Thymus (tissue), 11 donors: ENCODE measurements at regions not wholly inside any gene's neighbourhood (a gene's known extent, or its start where the extent isn't known, plus 50 kb on each side); places are given as distances from the start of the nearest gene placed in this dataset.
"Not testable (repeated sequence)": the region's sequence is repeated elsewhere in the genome, so short reads cannot be mapped to it uniquely, and the experiment has no call there.

Source experiments
- DNase-seq, 9 donors: peaks; one replicate each; pipeline ENCODE4 v3.0.0-alpha.2; 2013; ENCODE audit warnings: low spot score in 9 of 9, low read depth in 6 of 9, missing footprints in 1 of 9
- H3K27ac ChIP-seq, 2 donors: one replicate each; pipeline ENCODE4 v1.5.1; 2013; ENCODE audit warnings: control low read depth in 1 of 2, low read depth in 1 of 2, low read length in 1 of 2, mild to moderate bottlenecking in 1 of 2, moderate library complexity in 1 of 2
- H3K27me3 ChIP-seq, 2 donors: one replicate each; pipeline ENCODE4 v1.5.1; 2013; ENCODE audit warnings: low read length in 1 of 2; ENCODE audit not compliant: control insufficient read depth in 2 of 2, insufficient read depth in 1 of 2
- H3K36me3 ChIP-seq, 2 donors: one replicate each; pipeline ENCODE4 v1.5.1; 2013; ENCODE audit warnings: low read length in 1 of 2, mild to moderate bottlenecking in 1 of 2, moderate library complexity in 1 of 2; ENCODE audit not compliant: control insufficient read depth in 2 of 2, insufficient read depth in 2 of 2
- H3K4me1 ChIP-seq, 2 donors: one replicate each; pipeline ENCODE4 v1.5.1; 2013; ENCODE audit warnings: low read length in 2 of 2; ENCODE audit not compliant: control insufficient read depth in 2 of 2, insufficient read depth in 2 of 2
- H3K4me3 ChIP-seq, 2 donors: one replicate each; pipeline ENCODE4 v1.5.1; 2013; ENCODE audit warnings: low read length in 2 of 2, control low read depth in 1 of 2, mild to moderate bottlenecking in 1 of 2
- H3K9me3 ChIP-seq, 2 donors: one replicate each; pipeline ENCODE4 v1.5.1; 2013; ENCODE audit warnings: low read length in 1 of 2, mild to moderate bottlenecking in 1 of 2; ENCODE audit not compliant: control insufficient read depth in 2 of 2, insufficient read depth in 1 of 2
- WGBS: extraction: QIAGEN DNeasy Blood & Tissue Kit; methylation state at CpG from one replicate; pipeline ENCODE4 v1.1.7; 2013; 5-methylcytosine and 5-hydroxymethylcytosine counted together
- donor health status: healthy.

DNA sequence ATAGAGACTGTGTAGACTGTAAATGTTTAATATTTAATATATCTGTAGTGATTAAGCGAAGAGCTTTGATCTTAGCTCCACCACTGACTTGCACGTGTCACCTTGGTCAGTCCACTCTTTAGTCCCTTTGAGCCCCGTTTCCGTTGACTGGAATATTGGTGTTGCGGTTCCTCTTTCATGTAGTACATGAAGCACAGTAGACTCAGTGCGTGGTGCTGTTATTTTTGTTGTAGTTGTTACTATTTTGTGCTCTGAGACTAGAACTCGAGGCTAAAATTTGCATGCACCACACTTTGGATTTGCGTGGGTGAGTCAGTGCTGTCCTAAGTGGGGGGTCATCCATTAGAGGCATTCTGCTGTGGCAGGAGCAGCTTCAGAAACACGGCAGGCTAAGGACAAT lies 291.4 kb downstream of the QKI start:
- H3K4me3 ChIP-seq = no peak overlapping the region
- H3K27me3 ChIP-seq = no peaks in the 10 kb centered on the region
- 94% methylated on average over 9 of the region's 9 CpGs for WGBS
- no peaks in the 10 kb centered on the region for H3K36me3 ChIP-seq
- DNase-seq = no peak
- H3K27ac ChIP-seq = no peak overlapping the region
- H3K4me1 ChIP-seq = peaks cover 0 to 4% of the 10 kb centered on the region in 2 donors
- H3K9me3 ChIP-seq = no peaks in the 10 kb centered on the region

DNA sequence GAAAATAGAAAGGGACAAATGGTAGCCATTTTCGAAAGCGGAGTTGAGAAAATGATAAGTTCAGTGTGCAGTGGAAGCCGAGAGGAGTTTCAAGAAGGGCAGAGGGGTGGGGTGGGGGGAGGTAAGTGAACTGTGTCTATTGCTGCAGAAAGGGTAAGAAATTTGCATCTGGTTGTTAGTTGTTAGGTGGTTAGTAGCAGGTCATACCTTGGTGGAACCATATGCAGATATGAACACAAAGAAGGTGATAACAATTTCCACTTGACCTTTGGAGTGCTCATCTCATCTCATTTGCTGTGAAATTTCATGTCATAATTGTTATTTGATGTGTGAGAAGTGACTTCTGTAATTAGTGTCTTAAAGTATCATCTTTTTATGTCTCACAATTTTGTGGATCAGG lies 288.2 kb downstream of the QKI start:
- no peak for DNase-seq
- no peaks in the 10 kb centered on the region for H3K27me3 ChIP-seq
- H3K4me3 ChIP-seq = no peak overlapping the region
- peaks cover 0 to 4% of the 10 kb centered on the region in 2 donors for H3K4me1 ChIP-seq
- H3K9me3 ChIP-seq = no peaks in the 10 kb centered on the region
- no peak overlapping the region for H3K27ac ChIP-seq
- H3K36me3 ChIP-seq = no peaks in the 10 kb centered on the region
- WGBS = 98% methylated on average over 3 of the region's 3 CpGs

DNA sequence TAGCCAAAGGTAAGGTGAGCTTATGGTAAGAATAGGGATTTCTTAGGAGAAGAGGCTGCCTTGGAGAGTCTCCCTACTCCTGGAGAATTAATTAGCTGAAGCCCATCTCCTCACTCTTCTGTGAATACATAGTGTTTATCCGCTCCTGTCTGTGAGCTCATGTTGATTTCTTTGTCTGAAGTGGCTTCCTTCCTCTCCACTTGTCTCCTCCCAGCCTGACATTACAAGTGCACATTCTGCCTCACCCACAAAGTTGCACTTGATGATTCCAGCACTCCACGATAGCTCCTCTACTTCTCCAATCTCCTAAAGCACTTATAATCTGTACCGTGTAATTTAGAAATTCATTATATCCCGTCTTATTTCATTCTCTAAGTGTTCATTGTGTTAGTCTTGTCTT lies 287.2 kb downstream of the QKI start:
- Histone ChIP-seq H3K4me3 (no peak overlapping the region), H3K27me3 (no peaks in the 10 kb centered on the region), H3K27ac (no peak overlapping the region), H3K9me3 (no peaks in the 10 kb centered on the region), H3K36me3 (no peaks in the 10 kb centered on the region), H3K4me1 (peaks cover 0 to 4% of the 10 kb centered on the region in 2 donors)
- DNase-seq = peak in 1 of 9 donors; percentile 18
- 95% methylated on average over 4 of the region's 4 CpGs for WGBS

- Histone ChIP-seq H3K27ac (no peak overlapping the region), H3K9me3 (no peaks in the 10 kb centered on the region), H3K27me3 (no peaks in the 10 kb centered on the region), H3K36me3 (no peaks in the 10 kb centered on the region), H3K4me1 (peaks cover 0 to 4% of the 10 kb centered on the region in 2 donors), H3K4me3 (no peak overlapping the region)
- WGBS = 78% methylated on average over 3 of the region's 3 CpGs
- DNase-seq = no peak
Observed at GRCh38 chr6:163698086-163698485, 283.6 kb downstream of the QKI start.

GRCh38 chr6:163696311-163696710 lies 281.8 kb downstream of the QKI start:
- DNase-seq, H3K4me1 ChIP-seq, H3K4me3 ChIP-seq, H3K9me3 ChIP-seq, H3K27ac ChIP-seq, H3K27me3 ChIP-seq, H3K36me3 ChIP-seq: not testable (repeated sequence)
- WGBS = 50% methylated on average over 4 of the region's 4 CpGs

DNA sequence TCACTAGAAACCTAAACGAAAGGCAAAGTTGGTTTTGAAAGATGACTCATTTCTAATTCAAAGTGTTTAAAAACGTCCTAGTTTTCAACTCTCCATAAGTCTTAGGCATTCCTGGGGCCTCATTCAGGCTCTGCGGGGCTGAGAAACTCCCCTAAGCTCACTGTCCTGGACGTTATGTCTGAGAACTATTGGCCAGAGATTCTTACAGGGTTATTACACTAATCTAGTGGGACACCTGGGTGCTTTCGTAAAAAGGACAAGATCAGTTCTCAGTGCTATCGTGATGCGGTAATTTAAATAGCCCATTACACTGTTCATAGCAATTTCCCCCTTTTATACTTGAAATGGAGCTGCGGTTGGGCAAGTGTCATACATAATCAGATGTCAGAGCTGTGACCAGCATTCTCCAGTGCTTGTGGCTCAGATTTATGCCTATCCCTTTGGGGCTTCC lies 280.9 kb downstream of the QKI start:
- WGBS = 86% methylated on average over 8 of the region's 8 CpGs
- no peak overlapping the region for H3K4me3 ChIP-seq
- H3K9me3 ChIP-seq = no peaks in the 10 kb centered on the region
- no peak for DNase-seq
- no peaks in the 10 kb centered on the region for H3K4me1 ChIP-seq
- H3K27ac ChIP-seq = no peak overlapping the region
- H3K36me3 ChIP-seq = no peaks in the 10 kb centered on the region
- H3K27me3 ChIP-seq = no peaks in the 10 kb centered on the region

- no peaks in the 10 kb centered on the region for H3K27me3 ChIP-seq
- no peaks in the 10 kb centered on the region for H3K36me3 ChIP-seq
- 96% methylated on average over 6 of the region's 6 CpGs for WGBS
- no peaks in the 10 kb centered on the region for H3K4me1 ChIP-seq
- H3K27ac ChIP-seq = no peak overlapping the region
- H3K9me3 ChIP-seq = no peaks in the 10 kb centered on the region
- H3K4me3 ChIP-seq = no peak overlapping the region
- DNase-seq = no peak
Observed at GRCh38 chr6:163694988-163695398, 280.5 kb downstream of the QKI start.

- H3K27me3 ChIP-seq = no peaks in the 10 kb centered on the region
- DNase-seq = no peak
- H3K4me1 ChIP-seq = no peaks in the 10 kb centered on the region
- WGBS = 98% methylated on average over 3 of the region's 3 CpGs
- no peak overlapping the region for H3K4me3 ChIP-seq
- H3K27ac ChIP-seq = no peak overlapping the region
- H3K9me3 ChIP-seq = no peaks in the 10 kb centered on the region
- H3K36me3 ChIP-seq = no peaks in the 10 kb centered on the region
Observed at GRCh38 chr6:163694072-163694471, 279.6 kb downstream of the QKI start.

GRCh38 chr6:163691049-163691448 lies 276.5 kb downstream of the QKI start:
- Histone ChIP-seq H3K27ac (no peak overlapping the region), H3K4me1 (no peaks in the 10 kb centered on the region), H3K9me3 (no peaks in the 10 kb centered on the region), H3K4me3 (no peak overlapping the region), H3K36me3 (no peaks in the 10 kb centered on the region), H3K27me3 (no peaks in the 10 kb centered on the region)
- WGBS = 94% methylated on average over 8 of the region's 8 CpGs
- no peak for DNase-seq
